ENCODE measurements at regions not wholly inside any gene's neighbourhood (a gene's known extent, or its start where the extent isn't known, plus 50 kb on each side); places are given as distances from the start of the nearest gene placed in this dataset.
"Not testable (repeated sequence)": the region's sequence is repeated elsewhere in the genome, so short reads cannot be mapped to it uniquely, and the experiment has no call there.

- Histone ChIP-seq H3K36me3 (ENCODE audit: control insufficient read depth, insufficient read depth, low read length) (no peaks in the 10 kb centered on the region), H3K27me3 (replicated peaks; ENCODE audit: control insufficient read depth, insufficient read depth, low read length) (no peaks in the 10 kb centered on the region), H3K4me3 (ENCODE audit: low read depth, low read length) (no peak overlapping the region), H3K4me1 (no peaks in the 10 kb centered on the region), H3K9me3 (no peaks in the 10 kb centered on the region)
- CTCF ChIA-PET: no interaction called here
- Mint-ChIP-seq H3K27me3 (ENCODE audit: insufficient read depth, unreplicated experiment) (no peaks in the 10 kb centered on the region), H3K36me3 (ENCODE audit: insufficient read depth, unreplicated experiment) (no peaks in the 10 kb centered on the region), H3K4me1 (ENCODE audit: low read depth, unreplicated experiment) (no peaks in the 10 kb centered on the region), H3K27ac (ENCODE audit: unreplicated experiment) (no peak overlapping the region), H3K4me3 (ENCODE audit: unreplicated experiment) (no peak overlapping the region), H3K9me3 (ENCODE audit: unreplicated experiment) (peaks cover 27% of the 10 kb centered on the region)
- intact Hi-C loops (cut with micrococcal nuclease; ENCODE audit: unreplicated experiment): no loop called here
- BruUV-seq (replicated peaks): no TSS peak
- TF ChIP-seq CTCF (IDR thresholded peaks at IDR 0.05; ENCODE audit: insufficient read depth in 1 of 2, low read depth in 1 of 2, low read length in 1 of 2, severe bottlenecking in 1 of 2, unreplicated experiment in 1 of 2): no peak
- POLR2A ChIA-PET: no interaction called here
- no peak for DNase-seq
These were observed 1660.3 kb upstream of the LRRTM3 start for GRCh38 chr10:65265451-65265954.

GRCh38 chr10:65269551-65269950 is 1656.3 kb upstream of the LRRTM3 start:
- H3K36me3 Mint-ChIP-seq (ENCODE audit: insufficient read depth, unreplicated experiment); H3K9me3 ChIP-seq; intact Hi-C loops (cut with micrococcal nuclease; ENCODE audit: unreplicated experiment); POLR2A ChIA-PET; DNase-seq; BruUV-seq (replicated peaks); H3K27me3 Mint-ChIP-seq (ENCODE audit: insufficient read depth, unreplicated experiment); H3K4me1 ChIP-seq; H3K27me3 ChIP-seq (replicated peaks; ENCODE audit: control insufficient read depth, insufficient read depth, low read length); H3K4me1 Mint-ChIP-seq (ENCODE audit: low read depth, unreplicated experiment); CTCF ChIA-PET; H3K4me3 ChIP-seq (ENCODE audit: low read depth, low read length); H3K4me3 Mint-ChIP-seq (ENCODE audit: unreplicated experiment); H3K9me3 Mint-ChIP-seq (ENCODE audit: unreplicated experiment); H3K27ac Mint-ChIP-seq (ENCODE audit: unreplicated experiment); H3K36me3 ChIP-seq (ENCODE audit: control insufficient read depth, insufficient read depth, low read length): not testable (repeated sequence)

- Histone ChIP-seq H3K4me1 (0 out of 2 replicates have a peak, but pooled peaks cover 5% of the 10 kb centered on the region), H3K4me3 (ENCODE audit: low read depth, low read length) (no peak overlapping the region), H3K9me3 (peaks cover 3% of the 10 kb centered on the region; the same call in 1 of the 2 replicates), H3K36me3 (ENCODE audit: control insufficient read depth, insufficient read depth, low read length) (no peaks in the 10 kb centered on the region), H3K27me3 (replicated peaks; ENCODE audit: control insufficient read depth, insufficient read depth, low read length) (no peaks in the 10 kb centered on the region)
- ChIA-PET POLR2A (no interaction called here), CTCF (no interaction called here)
- H3K4me1 Mint-ChIP-seq (ENCODE audit: low read depth, unreplicated experiment): no peaks in the 10 kb centered on the region
- TF ChIP-seq CTCF (IDR thresholded peaks at IDR 0.05; ENCODE audit: insufficient read depth in 1 of 2, low read depth in 1 of 2, low read length in 1 of 2, severe bottlenecking in 1 of 2, unreplicated experiment in 1 of 2): no peak
- H3K27ac Mint-ChIP-seq (ENCODE audit: unreplicated experiment): no peak overlapping the region
- H3K36me3 Mint-ChIP-seq (ENCODE audit: insufficient read depth, unreplicated experiment): no peaks in the 10 kb centered on the region
- H3K4me3 Mint-ChIP-seq (ENCODE audit: unreplicated experiment): no peak overlapping the region
- H3K27me3 Mint-ChIP-seq (ENCODE audit: insufficient read depth, unreplicated experiment): no peaks in the 10 kb centered on the region
- H3K9me3 Mint-ChIP-seq (ENCODE audit: unreplicated experiment): no peaks in the 10 kb centered on the region
- intact Hi-C loops (cut with micrococcal nuclease; ENCODE audit: unreplicated experiment): no loop called here
- BruUV-seq (replicated peaks): no TSS peak
- no peak for DNase-seq
These were observed 1654.9 kb upstream of the LRRTM3 start for GRCh38 chr10:65270969-65271368.

GRCh38 chr10:65273115-65273514 is 1652.7 kb upstream of the LRRTM3 start:
- Histone ChIP-seq H3K4me3 (ENCODE audit: low read depth, low read length) (no peak overlapping the region), H3K9me3 (peaks cover 4% of the 10 kb centered on the region; the same call in 1 of the 2 replicates), H3K4me1 (peaks cover 13% of the 10 kb centered on the region), H3K36me3 (ENCODE audit: control insufficient read depth, insufficient read depth, low read length) (no peaks in the 10 kb centered on the region), H3K27me3 (replicated peaks; ENCODE audit: control insufficient read depth, insufficient read depth, low read length) (no peaks in the 10 kb centered on the region)
- intact Hi-C loops (cut with micrococcal nuclease; ENCODE audit: unreplicated experiment): no loop called here
- peaks cover 7% of the 10 kb centered on the region for H3K4me1 Mint-ChIP-seq (ENCODE audit: low read depth, unreplicated experiment)
- ChIA-PET POLR2A (no interaction called here), CTCF (no interaction called here)
- TF ChIP-seq CTCF (IDR thresholded peaks at IDR 0.05; ENCODE audit: insufficient read depth in 1 of 2, low read depth in 1 of 2, low read length in 1 of 2, severe bottlenecking in 1 of 2, unreplicated experiment in 1 of 2): no peak
- H3K4me3 Mint-ChIP-seq (ENCODE audit: unreplicated experiment): no peak overlapping the region
- H3K27me3 Mint-ChIP-seq (ENCODE audit: insufficient read depth, unreplicated experiment): no peaks in the 10 kb centered on the region
- no peak for DNase-seq
- peaks cover under 1% of the 10 kb centered on the region for H3K9me3 Mint-ChIP-seq (ENCODE audit: unreplicated experiment)
- no TSS peak for BruUV-seq (replicated peaks)
- H3K27ac Mint-ChIP-seq (ENCODE audit: unreplicated experiment): no peak overlapping the region
- no peaks in the 10 kb centered on the region for H3K36me3 Mint-ChIP-seq (ENCODE audit: insufficient read depth, unreplicated experiment)

Data from Caco-2 (cell line).